HG03442 (cell line): ENCODE measurements at regions not wholly inside any gene's neighbourhood (a gene's known extent, or its start where the extent isn't known, plus 50 kb on each side); places are given as distances from the start of the nearest gene placed in this dataset.
"Not testable (repeated sequence)": the region's sequence is repeated elsewhere in the genome, so short reads cannot be mapped to it uniquely, and the experiment has no call there.

Experiments used
- ATAC-seq: cut with Tn5 transposase; IDR thresholded peaks from one replicate; pipeline ENCODE4 v1.9.1; 2021; ENCODE audit warnings: mild to moderate bottlenecking, moderate library complexity; ENCODE audit not compliant: unreplicated experiment

DNA sequence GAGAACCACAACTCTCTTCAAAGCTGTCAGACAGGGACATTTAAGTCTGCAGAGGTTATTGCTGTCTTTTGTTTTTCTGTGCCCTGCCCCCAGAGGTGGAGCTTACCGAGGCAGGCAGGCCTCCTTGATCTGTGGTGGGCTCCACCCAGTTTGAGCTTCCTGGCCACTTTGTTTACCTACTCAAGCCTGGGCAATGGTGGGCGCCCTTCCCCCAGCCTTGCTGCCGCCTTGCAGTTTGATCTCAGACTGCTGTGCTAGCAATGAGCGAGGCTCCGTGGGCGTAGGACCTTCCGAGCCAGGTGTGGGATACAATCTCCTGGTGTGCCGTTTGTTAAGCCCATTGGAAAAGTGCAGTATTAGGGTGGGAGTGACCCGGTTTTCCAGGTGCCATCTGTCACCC, 822.1 kb downstream of the KCNMA1 start:
- not testable (repeated sequence) for ATAC-seq

DNA sequence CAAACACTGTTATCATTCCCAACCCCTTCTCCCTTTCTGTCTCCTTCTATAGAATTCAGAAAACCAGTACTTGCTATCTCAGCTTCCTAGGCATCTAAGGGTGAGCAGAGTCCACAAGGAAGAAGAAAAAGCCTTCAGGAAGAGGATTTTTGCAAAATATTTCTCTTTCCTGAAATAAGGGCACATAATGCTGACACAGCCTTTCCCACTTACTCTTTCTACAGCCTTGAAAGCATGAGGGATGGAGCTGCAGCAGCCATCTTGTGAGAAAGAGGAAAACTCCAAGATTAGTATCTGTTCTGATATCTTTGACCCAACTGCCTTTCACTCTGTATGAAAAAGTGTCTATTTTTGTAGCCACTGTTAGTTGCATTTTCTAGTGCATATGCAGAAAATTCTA, 826.2 kb downstream of the KCNMA1 start:
- ATAC-seq, result no peak

DNA sequence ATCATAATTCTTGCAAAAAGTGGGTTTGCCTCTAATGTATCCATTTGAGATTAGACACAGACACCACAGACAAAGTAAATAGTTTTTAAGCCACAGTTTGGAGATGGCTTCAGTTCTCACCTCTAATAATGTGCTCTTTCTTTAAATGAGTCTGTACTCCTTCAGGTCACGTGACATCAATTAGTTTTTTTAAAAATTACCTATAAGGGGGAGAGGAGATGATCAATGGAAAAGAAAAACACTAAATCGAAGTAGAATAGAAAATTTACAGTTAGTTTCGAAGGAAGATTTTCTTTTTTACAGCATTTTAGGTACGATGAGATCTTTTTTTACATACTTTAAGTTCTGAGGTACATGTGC, 849.2 kb downstream of the KCNMA1 start:
- ATAC-seq, result no peak

DNA sequence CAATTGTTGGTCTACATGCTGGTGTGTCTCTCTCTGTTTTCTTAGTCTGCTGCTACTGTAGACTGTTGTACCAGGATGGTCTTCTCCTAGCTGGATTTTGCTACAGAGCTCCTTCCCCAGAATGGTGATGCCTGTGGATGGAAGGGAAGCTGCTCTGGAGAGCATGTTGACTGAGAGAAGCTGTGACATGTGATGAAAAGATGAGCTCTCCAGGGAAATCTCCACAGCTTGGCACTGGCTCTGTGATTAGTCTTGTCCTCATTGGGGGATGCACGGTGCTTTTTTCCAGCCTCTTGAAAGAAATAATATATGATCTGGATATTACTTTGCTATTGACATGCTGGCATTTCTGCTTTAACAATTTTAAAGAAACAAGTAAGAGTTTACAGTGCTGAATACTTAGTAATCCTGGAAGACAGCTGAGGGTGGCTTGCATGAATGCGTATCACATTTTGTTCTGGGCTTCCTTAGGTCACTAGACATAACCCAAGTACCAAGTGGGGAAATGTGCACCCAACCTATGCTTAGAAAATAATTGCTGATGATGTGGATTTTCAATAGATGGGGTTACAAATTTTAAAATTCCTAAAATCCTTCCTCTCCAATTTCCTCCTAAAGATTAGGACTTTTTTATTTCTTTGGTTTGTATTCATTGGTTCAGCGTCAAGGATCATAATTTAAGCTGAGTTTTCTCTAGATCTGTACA, 849.7 kb downstream of the KCNMA1 start:
- ATAC-seq, result no peak

DNA sequence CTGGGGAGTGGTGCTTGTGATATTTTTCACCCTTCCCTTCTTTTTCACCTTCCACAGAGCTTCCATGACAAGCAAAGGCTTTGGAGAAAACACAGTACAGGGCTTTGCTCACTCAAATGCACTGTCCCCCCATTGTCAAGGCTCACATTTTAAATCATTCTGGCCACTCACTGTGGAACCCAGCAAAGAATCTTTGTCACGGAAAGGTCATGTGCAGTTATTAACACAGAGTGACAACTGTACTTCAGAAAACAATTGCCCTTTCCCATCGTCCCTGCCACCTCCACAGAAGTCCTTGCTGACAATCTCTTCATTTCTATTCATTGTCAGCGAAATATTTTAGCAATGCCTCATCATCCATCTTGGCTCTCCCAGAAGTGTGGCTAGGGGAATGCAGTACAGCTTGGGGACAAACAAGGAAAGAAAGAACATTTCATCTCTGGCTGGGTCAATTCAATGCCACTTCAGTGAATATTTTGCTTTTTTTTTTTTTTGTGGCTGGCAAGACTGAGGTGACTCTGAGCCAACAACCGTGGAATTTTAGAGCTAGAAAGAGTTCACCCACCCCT, 851.0 kb downstream of the KCNMA1 start:
- no peak for ATAC-seq

DNA sequence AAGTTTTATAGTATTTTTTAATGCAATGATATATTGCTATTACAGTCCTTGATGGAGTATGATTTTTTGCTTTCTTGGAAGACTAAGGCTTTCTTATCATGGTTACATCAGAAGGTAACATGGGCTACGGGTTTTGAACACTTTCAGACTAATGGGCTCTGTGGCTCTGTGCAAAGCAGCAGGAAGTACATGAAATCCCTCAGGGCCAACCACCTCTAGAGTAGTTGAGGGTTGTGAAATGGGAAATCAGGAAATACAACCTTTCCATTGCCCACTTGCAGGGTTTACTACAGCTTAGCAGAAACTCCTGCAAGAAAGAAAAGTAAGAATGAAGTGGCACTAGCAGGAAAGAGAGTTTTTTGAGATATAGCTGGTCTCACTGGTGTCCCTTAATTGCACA, 853.5 kb downstream of the KCNMA1 start:
- no peak for ATAC-seq

DNA sequence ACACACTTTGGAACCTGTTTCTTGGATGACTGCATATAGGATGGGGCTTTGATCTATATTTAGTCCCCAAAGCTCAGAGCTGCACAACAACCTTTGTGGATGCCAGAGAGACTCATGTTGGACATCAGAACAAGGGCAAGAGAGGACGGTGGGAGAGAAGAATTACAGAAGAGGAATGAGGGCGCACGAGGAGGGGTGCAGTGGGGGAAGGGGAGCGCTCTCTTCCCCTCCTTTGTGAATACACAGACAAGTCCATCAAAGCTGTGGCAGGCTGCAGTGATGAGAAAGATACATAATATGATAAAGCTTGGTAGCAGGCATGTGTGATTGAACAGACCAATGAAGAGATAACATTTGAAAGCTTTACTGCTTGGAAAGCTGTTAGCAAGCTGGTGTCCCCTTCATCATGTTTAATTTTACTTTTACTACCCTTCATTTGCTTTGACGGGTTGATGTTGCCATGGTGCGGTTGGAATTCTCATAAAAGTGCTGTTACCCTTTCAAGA, 857.8 kb downstream of the KCNMA1 start:
- ATAC-seq, result no peak

DNA sequence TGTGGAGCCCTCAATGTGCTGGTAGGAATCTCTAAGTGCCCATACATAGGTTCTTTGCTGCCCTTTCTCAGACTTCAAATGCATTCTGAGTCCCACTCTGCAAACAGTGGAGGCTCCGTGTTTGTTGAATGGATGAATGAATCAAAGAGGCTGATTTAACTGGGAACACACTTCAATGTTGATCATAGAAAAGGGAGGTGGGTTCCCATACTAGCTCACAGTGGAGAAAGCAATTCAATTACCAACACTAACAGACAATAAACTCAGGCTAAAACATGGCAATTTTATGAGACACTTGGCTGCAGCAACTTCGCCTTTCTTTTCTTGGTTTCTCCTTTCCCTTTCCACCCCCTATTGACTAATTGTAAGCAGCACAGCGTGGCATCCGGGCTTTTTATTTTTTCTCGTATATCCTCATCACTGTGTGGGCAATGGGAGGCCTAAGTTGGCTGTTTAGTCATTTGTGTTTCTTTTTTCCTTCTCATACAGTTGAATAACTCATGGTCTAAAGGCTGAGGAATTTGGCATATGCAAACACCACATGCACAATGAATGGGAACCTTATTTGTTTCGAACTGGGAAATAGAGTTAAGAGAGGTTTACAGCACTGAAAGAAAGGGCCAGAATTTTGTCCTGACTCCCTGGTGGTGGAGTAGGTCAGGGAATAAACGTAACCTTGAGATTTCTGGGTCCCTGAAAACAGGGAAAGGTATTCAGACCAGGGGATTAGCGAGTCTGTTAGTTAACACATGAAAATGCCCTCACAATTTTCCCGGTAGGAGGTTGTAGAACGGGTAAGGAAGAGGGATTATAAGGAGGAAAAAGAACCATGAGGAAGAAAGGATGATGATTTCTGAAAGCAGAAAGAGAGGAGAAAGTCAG, 858.5 kb downstream of the KCNMA1 start:
- no peak for ATAC-seq

DNA sequence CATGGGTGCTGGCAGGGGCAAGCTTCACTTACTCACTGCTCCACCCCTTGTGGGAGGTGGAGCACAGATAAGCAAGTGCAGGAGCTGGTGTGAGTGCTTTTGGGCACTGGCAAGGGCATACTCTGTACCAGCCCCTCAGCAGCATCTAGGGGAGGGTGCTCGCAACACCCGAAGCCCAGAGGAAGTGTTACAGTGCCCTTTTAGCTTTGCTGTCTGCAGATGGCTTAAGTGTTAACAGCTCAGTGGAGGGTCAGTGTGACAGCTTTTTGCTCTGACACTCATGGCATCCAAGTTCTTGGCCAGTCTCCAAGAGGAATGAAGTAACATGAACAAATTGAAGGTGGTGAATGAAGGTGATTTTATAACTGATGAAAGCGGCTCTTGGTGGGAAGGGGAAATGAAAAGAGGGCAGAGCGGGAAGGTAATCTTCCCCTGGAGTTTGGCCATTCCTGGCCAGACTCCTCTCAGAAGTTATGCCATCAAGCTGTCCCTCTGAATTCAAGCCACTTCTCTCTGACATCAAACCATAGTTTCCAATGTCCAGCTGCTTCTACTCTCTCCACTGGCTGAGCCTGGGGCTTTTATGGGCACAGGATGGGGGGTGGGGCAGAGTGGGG, 862.5 kb downstream of the KCNMA1 start:
- no peak for ATAC-seq

DNA sequence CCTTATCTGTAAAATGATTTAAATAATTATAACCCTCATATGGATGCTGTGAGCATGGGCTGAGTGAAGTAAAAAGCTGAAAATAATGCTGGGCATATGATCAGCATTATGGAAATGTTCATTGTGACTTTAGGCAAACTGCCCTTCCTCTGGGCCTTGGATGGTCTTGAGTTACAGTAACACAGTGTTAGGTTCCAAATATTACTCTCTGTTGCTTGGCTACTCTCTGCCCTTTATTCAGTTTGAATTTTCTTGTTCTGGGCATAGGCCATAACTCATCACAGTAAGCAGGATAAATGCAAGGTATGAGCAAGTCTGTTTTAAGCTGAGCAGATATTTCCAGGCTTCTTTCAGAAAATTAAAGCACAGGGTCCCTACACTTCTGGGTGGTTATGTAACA, 868.0 kb downstream of the KCNMA1 start:
- no peak for ATAC-seq

DNA sequence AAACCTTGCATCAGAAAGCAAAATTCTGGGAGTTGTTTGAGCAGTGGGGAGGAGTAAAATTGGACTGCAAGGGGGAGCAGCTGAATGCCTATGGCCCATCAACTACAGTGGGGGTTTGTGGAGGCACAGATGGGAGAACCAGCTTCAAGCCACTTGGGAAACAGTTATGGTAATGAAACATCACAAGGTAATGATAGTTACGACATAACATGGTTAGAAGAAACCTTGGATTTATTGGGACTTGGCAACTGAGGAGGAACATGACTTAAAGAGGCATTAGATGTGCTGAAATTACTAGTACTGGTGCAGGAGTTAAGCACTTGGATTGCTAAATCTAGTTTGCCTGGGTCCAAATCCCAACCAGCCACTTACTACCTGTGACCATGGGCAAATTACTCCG, 868.4 kb downstream of the KCNMA1 start:
- ATAC-seq, result no peak

DNA sequence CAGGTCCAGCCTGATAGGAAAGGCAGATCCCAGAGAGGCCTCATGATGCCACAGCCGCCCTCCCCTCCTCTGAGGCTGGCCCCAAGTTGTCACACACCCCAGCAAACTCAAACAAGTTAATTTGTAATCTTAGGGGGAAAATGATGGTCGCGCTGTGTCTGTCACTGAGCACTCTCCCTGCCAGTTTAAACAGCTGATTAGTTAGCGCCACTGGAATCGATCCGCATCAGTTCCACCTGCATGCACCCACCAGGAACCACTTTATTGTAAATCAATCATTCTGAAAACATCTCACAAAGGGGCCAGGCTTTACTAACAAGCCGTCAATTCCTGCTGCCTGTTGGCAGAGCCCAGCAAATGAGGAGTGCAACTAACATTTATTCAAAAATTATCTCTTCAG, 870.9 kb downstream of the KCNMA1 start:
- ATAC-seq, result no peak

DNA sequence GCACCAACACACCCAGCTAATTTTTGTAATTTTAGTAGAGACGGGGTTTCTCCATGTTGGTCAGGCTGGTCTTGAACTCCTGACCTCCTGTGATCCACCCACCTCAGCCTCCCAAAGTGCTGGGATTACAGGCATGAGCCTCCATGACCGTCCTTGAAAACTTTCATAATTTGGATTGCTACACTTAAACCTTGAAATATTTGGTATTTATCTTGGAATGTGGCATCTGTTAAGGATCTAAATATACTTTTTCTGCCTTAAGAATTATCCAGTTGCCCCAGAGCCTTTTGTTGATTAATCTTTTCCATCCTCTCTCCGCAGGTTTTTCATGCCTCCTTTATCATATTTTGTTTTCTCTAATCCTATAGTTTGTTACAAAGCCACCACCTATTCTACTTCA, 872.7 kb downstream of the KCNMA1 start:
- not testable (repeated sequence) for ATAC-seq

DNA sequence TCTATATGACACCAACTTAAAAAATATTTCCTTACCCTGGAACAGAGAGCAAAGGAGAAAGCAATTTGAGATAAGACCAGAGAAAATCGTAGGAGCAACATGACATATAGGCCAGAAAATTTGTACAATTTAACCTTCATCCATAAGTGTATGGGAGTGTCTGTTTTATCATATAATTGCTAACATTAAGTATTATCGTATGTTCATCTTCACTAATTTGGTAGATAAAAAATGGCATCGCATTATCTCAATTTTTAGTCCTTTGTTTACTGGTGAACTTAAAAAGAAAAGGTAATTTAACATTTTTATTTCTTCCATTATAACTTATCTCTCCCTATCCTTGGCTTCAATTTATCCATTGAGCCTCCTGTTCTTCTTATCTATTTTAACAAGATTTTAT, 873.4 kb downstream of the KCNMA1 start:
- no peak for ATAC-seq

DNA sequence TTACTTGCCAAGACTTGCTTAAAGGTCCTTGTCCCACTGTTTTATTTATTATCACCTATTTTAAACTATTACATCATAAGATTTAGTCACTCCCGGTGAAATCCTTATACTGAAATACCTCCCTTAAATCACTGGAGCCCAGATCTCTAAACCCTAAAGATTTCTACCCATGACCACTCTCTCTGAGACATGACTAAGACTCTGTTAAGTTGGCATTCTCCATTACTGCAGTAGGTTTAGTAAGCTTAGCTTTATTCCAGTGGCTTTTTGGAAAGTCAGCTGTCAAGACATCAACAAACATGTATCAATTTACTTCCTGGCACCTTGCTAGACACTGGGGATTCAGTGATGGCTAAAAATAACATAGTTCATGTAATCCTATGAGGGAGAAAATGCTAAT, 874.2 kb downstream of the KCNMA1 start:
- no peak for ATAC-seq

DNA sequence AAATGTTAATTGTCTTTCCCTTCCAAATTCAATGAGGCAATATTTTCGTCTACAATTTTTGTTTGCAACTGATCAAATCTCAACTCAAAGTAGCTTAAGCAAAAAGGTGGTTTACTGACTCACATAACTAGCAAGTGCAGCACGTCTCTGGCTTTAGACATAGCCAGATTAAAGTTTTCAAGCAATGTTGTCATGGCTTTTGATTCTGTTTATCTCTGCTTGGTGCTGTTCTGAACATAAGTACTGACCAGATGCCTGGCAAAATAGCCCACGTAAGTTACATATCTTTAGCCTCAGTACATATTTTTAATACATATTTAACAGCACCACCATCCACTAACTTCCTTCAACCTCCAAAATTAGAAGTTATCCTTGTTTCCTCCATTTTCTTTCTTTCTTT, 877.9 kb downstream of the KCNMA1 start:
- no peak for ATAC-seq

DNA sequence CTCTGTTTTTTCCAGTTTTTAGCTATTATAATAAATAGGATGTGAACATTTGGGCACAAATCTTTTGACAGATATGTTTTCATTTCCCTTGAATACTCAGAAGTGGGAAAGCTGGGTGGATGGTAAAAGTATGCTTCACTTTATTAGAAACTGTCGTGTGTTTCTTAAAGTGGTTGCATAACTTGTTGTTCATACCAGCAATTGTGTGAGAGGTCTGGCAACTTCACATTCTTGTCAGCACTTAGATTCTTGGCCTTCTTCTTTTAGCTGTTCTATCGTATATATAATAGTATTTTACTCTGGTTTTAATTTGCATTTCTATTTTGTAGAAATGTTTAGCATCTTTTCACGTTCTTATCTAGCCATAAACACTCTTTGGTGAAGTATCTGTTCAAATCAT, 894.4 kb downstream of the KCNMA1 start:
- no peak for ATAC-seq

DNA sequence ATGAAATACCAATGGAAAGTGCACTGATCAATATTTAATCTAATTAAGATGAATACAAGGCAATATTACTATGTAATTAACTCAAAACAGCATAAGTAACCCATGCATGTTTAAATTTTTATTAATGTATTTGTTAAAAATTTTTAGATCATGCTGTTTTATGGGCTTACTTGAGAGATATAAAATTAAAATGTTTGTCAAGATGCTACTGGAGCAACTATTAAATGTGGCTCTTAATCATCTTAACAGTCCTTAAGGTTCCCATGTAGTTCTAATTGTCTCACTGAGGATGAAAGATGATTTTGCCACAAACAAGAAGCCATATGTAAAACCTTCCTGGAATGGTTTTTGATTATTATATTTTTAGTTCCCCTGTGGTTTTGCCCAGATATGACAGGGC, 897.1 kb downstream of the KCNMA1 start:
- ATAC-seq, result no peak

DNA sequence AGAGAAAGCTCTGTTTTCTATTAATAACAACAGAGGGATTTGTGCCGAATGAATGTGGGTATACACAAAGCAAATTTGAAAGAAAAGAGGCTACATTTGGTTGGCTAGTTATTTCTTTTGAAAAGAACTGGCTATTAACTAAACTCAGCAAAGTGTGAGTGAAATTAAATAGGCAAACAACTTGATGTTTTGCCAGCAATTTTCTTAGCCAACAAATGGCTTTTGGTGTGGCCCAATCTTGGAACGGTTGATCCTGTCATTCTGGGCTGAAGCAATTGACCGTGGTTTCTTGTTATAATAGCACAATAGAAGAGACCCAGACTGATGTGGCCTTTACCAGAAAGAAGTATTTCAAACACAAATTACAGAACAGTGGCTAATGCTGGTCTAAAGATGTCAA, 898.6 kb downstream of the KCNMA1 start:
- ATAC-seq, result no peak

DNA sequence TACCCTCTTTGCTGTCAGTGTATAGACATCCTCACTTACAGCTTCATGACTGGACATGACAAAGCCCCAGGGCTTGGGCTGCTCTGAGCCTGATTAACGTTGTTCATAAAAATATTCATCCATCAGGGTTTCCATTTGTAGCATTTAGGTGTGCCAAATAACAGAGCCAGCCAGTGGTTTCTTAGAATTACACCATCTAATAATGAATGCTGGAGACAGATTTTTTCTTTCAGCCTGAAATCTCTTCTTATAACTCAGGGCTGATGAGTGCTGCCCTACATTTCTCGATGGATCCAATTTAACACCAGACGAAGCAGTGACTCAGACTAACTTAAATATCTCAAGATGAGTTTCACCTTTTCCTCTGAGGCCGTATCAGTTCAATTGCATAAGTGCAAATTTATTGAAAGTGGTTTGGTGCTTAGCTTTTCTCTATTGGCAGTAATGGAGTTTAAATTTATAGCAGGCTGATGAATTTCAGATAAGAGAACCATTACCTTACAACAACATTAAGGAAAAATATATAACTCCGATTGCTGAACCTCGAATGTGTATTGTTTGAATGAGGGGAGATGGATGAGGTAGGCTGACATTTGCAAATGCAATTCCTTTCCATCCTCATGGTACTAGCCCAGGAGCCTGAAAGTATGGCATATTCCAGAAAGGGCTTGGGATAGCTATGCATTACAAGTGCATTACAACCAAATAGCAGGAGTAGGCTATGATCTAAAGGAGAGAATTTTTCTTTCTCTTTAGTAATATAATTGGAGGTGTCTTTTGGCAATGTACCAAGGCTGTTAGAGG, 900.6 kb downstream of the KCNMA1 start:
- no peak for ATAC-seq

DNA sequence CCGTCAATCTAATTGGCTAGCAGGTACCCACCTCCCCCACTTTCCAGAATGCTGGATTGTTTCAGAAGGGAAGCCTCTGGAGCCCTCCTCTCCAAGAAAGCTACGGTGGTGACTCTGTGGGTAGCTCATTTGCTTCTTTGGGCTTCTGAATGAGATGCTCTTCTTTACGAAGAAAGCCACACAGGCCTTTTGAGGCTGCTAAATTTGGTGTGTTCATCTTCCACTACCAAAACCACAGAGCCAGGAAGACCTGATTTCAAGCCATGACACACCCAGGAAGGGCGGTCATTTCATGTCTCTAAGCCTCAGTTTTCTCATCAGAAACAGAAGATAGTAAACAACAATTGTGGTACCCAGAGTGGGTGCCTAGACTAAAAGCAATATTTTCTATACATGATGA, 901.2 kb downstream of the KCNMA1 start:
- no peak for ATAC-seq
